GM18907 (cell line): ENCODE measurements at regions not wholly inside any gene's neighbourhood (a gene's known extent, or its start where the extent isn't known, plus 50 kb on each side); places are given as distances from the start of the nearest gene placed in this dataset.
"Not testable (repeated sequence)": the region's sequence is repeated elsewhere in the genome, so short reads cannot be mapped to it uniquely, and the experiment has no call there.

Source experiments
- ATAC-seq: cut with Tn5 transposase; IDR thresholded peaks from one replicate; pipeline ENCODE4 v1.9.1; 2021; ENCODE audit warnings: mild to moderate bottlenecking, moderate library complexity; ENCODE audit not compliant: unreplicated experiment

DNA sequence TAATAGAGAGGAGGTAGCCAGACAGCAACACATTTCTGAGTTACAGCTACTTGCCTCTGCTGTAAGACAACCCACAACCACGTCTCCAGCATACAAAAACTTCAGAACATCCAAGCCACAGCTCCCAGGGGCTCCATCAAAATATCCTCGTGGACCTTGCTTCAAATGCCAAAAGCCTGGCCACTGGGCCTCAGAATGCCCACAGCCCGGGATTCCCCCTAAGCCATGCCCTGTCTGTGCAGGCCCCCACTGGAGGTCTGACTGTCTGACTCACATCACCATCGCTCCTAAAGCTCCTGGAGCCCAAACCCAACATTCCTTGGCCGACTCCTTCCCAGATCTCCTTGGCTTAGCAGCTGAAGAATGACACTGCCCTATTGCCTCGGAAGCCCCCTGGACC lies 186.6 kb upstream of the MAGEB16 start:
- ATAC-seq, result not testable (repeated sequence)

DNA sequence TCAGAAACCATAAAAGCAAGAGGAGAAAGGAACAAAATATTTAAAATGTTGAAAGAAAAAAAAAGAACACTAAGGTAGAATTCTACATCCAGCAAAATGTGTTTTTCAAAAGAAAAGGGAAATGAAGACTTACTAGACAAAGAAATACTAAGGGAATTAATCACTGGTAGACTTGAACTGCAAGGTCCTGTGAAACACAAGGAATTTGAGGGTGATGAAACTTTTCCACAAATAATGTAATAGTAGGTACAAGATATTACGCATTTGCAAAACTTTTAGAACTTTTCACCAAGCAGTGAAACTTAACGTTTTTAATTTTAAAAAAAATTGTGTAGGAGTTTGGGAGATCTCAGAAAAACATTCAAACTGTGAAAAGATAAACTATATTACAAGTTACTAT lies 180.3 kb upstream of the MAGEB16 start:
- no peak for ATAC-seq

DNA sequence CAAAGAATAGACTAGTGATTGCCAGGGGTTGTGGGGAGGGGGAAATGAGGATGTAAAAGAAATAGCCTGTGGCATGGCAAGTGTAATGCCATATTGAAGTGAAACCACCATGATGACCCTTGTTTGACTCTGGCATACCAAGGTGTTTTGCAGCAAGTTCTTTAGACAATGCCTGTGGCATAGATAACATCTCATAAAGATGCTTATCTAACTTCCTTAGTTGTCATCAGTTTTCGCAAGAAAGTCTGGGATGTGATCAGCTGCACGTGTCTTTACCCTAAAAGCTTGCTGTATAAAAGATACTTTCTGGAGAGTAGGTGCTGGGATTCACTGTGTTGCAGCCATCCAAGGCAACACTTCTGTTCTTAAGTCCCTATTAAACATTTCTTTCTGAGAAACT lies 176.1 kb upstream of the MAGEB16 start:
- no peak for ATAC-seq

- no peak for ATAC-seq
Observed at GRCh38 chrX:35622601-35623000, 175.5 kb upstream of the MAGEB16 start.

DNA sequence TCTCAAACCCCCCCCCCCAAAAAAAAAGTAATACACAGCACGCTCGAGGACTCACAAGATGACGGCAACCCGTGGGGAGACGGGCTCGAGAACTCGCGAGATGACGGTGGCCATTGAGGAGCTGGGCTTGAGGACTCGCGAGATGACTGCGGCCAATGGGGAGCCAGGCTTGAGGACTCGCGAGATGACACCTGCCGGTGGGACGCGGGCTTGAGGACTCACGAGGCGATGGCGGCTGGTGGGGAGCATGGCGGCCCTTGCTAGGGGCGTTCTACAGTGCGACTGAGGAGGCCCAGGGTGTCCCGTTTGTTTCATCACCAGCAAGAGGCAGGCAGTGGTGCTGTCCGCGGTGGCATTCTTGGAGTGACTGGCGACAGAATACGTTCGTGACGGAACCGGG lies 172.4 kb upstream of the MAGEB16 start:
- ATAC-seq, result no peak

- no peak for ATAC-seq
Observed at GRCh38 chrX:35626124-35626523, 172.0 kb upstream of the MAGEB16 start.

GRCh38 chrX:35635971-35636370 lies 162.2 kb upstream of the MAGEB16 start:
- ATAC-seq, result not testable (repeated sequence)

- no peak for ATAC-seq
Observed at GRCh38 chrX:35664833-35665232, 133.3 kb upstream of the MAGEB16 start.

- no peak for ATAC-seq
Observed at GRCh38 chrX:35665311-35665710, 132.8 kb upstream of the MAGEB16 start.

DNA sequence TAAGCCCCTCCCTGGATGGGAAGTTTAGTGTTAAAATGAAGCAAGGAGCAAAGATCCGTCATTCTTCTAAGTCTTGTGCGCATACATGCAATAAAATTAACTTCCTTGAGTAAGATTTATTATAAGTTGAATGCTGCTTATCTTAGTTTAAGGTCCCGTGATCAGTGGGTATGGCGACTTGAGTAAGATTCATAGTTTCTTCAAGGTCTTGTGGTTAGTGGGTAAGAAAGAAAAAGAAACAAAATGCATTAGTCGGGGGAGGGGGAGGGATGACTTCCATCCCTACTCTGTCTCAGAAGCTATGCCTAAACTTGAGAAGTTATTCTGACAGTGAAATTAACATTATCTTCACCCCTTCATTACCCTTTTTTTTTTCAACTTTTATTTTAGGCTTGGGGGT lies 127.3 kb upstream of the MAGEB16 start:
- no peak for ATAC-seq

DNA sequence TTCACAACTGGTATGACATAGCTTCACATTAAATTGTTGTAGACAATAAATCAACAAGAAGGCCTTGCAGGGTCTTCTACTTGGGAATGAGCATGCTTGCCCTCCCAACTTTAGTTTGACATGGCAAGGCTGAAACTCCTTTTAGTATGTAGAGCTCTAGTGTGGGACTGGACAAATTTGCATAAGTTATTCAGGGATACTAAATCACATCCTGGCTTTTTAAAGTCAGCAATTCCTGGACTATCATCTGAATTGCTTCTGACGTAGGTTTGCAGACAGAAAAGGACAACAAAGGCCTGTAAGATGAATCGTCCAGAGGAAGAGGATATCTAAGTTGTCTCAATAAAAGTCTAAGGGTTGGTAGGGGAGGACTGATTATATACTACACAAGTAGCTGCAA lies 123.0 kb upstream of the MAGEB16 start:
- ATAC-seq, result no peak

DNA sequence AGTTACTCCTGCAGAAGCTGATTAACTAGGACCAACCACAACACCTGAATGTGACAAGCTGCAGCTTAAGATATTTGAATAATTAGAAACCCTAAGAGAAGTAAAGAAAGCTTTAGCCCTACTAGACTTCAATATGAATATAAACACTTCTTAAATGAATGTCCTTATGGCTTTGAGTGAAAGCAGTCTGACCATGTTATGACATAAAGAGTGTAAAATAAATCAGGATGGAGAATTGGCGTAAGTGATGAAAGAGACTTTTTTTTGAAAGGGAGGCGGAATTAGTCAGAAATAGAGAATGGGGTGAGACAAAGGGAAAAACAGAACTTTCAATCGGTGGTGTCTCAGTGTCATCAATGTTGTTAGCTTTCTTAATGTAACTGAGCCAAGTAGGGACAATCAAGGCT lies 117.2 kb upstream of the MAGEB16 start:
- no peak for ATAC-seq

DNA sequence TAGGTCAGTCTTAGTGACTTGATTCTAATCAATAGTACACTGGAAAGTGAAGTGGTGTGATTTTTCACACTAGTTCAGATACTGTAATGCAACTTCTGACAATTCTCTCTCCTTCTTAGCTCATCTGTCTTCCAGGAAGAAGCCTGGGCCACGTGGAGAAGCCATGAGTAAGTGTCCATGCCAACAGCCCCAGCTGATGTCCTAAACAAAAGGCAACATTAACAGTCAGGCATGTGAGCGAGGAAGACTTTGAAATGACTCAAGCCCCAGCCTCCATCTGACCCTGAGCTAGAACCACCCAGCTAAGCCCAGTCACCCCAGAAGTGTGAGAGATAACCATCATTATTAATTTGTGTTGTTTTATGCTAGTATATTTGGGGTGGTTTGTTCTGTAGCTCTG lies 115.7 kb upstream of the MAGEB16 start:
- no peak for ATAC-seq

GRCh38 chrX:35696760-35697234 lies 101.3 kb upstream of the MAGEB16 start:
- ATAC-seq, result no peak

- ATAC-seq, result no peak
Observed at GRCh38 chrX:35699642-35700041, 98.5 kb upstream of the MAGEB16 start.

GRCh38 chrX:35700121-35700520 lies 98.0 kb upstream of the MAGEB16 start:
- ATAC-seq, result no peak

GRCh38 chrX:35711281-35711680 lies 86.9 kb upstream of the MAGEB16 start:
- no peak for ATAC-seq

DNA sequence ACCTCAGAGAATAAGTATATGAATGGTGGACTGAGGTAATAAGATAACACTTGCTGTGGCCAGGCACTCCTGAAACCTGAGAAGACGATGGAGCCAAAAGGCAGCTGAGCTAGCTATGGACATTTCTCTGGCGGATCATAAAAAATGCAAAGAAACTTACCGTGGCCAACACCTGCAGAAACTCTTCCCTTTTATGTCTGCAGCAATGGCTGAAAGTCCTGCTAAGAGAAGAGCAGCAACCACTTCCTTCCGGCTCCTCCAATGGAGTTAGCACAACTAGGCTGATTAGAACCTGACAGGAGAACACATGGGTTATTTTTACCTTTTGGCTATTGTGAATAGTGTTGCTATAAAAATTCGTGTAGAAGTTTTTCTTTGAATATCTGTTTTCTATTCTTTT lies 76.0 kb upstream of the MAGEB16 start:
- no peak for ATAC-seq

GRCh38 chrX:35726176-35726575 lies 72.0 kb upstream of the MAGEB16 start:
- ATAC-seq, result no peak

- ATAC-seq, result no peak
Observed at GRCh38 chrX:35728481-35728880, 69.7 kb upstream of the MAGEB16 start.

DNA sequence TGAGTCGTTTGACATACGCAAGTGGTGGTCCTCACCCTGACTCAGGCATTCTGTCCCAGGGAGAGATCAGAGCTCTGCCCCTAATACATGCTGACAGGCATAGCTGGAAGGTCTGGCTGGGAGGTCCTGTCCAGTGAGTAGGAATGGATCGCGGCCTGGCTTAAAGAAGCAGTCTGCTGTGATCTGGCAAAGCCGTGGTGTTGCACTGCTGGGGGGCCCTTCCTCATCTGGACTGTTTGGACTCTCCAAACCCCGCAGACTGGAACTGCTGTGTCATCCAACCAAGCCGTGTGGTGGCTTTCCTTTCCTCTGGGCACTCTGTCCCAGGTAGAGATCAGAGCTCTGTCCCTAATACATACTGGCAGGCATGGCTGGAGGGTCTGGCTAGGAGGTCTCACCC lies 64.3 kb upstream of the MAGEB16 start:
- ATAC-seq, result no peak

DNA sequence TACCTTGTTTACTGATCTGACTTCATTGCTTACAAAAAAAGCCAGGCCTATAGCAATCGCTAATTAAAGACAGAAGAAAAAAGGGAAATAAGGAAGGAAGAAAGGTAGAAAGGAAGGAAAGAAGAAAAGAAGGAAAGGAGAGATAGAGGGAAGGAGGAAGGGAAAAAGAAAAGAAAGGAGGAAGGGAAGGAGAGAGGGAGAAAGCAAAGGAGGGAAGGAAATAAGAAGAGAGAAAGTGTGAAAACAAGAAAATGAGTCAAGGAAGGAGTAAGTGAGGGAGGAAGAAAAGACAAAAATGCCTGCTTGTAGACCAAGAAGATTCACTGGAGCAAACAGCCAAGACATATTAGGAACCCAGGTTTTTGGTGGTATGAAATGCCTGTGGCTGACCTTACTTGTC lies 57.0 kb upstream of the MAGEB16 start:
- no peak for ATAC-seq

GRCh38 chrX:35743331-35743730 lies 54.8 kb upstream of the MAGEB16 start:
- no peak for ATAC-seq
